DND-41 (cell line): ENCODE measurements at regions not wholly inside any gene's neighbourhood (a gene's known extent, or its start where the extent isn't known, plus 50 kb on each side); places are given as distances from the start of the nearest gene placed in this dataset.

Source experiments
- ATAC-seq: fragments of 200-7000 bp; cut with Tn5 transposase; 3 replicates; pipeline ENCODE4 v1.9.1; 2021; ENCODE audit warnings: low read depth; ENCODE audit not compliant: insufficient read depth
- DNase-seq: peaks from one replicate; pipeline ENCODE4 v3.0.0-alpha.2; 2020
- H2AFZ ChIP-seq: 2 replicates; pipeline ENCODE4 v1.6.0; 2012; ENCODE audit warnings: low read depth, low read length
- H3K27ac ChIP-seq: 2 replicates; pipeline ENCODE4 v1.5.1; 2012; ENCODE audit warnings: low read length, inconsistent platforms
- H3K27me3 ChIP-seq: fragments of 200-600 bp; sonication (generic); 2 replicates; pipeline ENCODE4 v1.6.0; 2012; ENCODE audit warnings: low read length, mild to moderate bottlenecking, inconsistent platforms; ENCODE audit not compliant: insufficient read depth, poor library complexity
- H3K36me3 ChIP-seq: 2 replicates; pipeline ENCODE4 v1.5.1; 2012; ENCODE audit warnings: low read length, inconsistent platforms; ENCODE audit not compliant: insufficient read depth
- H3K4me1 ChIP-seq: 2 replicates; pipeline ENCODE4 v1.5.1; 2012; ENCODE audit warnings: mild to moderate bottlenecking, low read length; ENCODE audit not compliant: insufficient read depth
- H3K4me2 ChIP-seq: 2 replicates; pipeline ENCODE4 v1.6.0; 2012; ENCODE audit warnings: mild to moderate bottlenecking, moderate library complexity, low read length, inconsistent platforms; ENCODE audit not compliant: insufficient read depth
- H3K4me3 ChIP-seq, 2 experiments: fragments of 200-600 bp in 1 of 2; shearing (Covaris generic) in 1 of 2; 2 replicates each; pipeline ENCODE4 v1.5.1; 2012 to 2016; ENCODE audit warnings: inconsistent platforms in 2 of 2, low read length in 2 of 2, mild to moderate bottlenecking in 2 of 2, low read depth in 1 of 2, moderate library complexity in 1 of 2
- H3K79me2 ChIP-seq: 2 replicates; pipeline ENCODE4 v1.6.0; 2012; ENCODE audit warnings: low read length, inconsistent platforms; ENCODE audit not compliant: insufficient read depth
- H3K9ac ChIP-seq: 2 replicates; pipeline ENCODE4 v1.6.0; 2012; ENCODE audit warnings: low read depth, mild to moderate bottlenecking, inconsistent platforms, low read length, moderate library complexity
- H3K9me3 ChIP-seq: 2 replicates; pipeline ENCODE4 v1.5.1; 2012; ENCODE audit warnings: low read length, moderate library complexity, mild to moderate bottlenecking, inconsistent platforms; ENCODE audit not compliant: insufficient read depth, severe bottlenecking
- H4K20me1 ChIP-seq: 2 replicates; pipeline ENCODE4 v1.6.0; 2012; ENCODE audit warnings: low read length; ENCODE audit not compliant: insufficient read depth
- EZH2 ChIP-seq: IDR thresholded peaks from 3 replicates; pipeline ENCODE4 v1.6.1; 2012; ENCODE audit warnings: borderline replicate concordance, low read depth, mild to moderate bottlenecking, moderate library complexity, low read length, inconsistent platforms; ENCODE audit not compliant: severe bottlenecking
- TF ChIP-seq, protein P1 (sequence below): IDR thresholded peaks from 2 replicates; pipeline ENCODE4 v1.5.1; 2012; ENCODE audit warnings: borderline replicate concordance, low read length, moderate library complexity, mild to moderate bottlenecking; ENCODE audit not compliant: poor library complexity, severe bottlenecking; ENCODE audit errors: extremely low read depth

DNA sequence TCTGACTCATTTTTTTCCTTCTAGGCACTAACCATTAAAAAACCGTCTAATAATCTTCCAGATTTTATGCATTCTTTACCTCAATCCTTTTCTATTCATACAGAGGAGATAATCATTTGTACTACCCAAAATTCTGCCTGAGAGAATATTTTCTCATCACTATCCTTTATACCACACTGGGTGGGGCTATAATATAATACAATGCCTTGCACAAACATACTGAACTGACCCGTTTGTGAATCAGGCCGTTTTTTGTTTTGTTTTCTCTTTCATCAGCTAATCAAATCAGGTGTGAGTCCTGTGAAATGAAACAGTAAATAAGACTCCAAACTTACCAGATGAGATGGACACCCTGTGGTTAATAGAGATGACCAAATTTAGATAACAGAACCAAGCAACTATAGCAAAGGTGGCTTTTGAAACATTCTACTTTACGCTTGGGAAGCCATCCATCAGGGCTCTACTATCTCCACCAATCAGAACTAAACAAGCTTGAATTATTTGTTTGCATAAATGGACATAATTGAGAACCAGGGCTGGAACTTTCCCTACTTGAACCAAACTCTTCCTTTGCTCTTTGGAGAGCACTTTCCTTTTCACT lies 573.0 kb downstream of the GABRG1 start:
- TF ChIP-seq, protein P1, sequence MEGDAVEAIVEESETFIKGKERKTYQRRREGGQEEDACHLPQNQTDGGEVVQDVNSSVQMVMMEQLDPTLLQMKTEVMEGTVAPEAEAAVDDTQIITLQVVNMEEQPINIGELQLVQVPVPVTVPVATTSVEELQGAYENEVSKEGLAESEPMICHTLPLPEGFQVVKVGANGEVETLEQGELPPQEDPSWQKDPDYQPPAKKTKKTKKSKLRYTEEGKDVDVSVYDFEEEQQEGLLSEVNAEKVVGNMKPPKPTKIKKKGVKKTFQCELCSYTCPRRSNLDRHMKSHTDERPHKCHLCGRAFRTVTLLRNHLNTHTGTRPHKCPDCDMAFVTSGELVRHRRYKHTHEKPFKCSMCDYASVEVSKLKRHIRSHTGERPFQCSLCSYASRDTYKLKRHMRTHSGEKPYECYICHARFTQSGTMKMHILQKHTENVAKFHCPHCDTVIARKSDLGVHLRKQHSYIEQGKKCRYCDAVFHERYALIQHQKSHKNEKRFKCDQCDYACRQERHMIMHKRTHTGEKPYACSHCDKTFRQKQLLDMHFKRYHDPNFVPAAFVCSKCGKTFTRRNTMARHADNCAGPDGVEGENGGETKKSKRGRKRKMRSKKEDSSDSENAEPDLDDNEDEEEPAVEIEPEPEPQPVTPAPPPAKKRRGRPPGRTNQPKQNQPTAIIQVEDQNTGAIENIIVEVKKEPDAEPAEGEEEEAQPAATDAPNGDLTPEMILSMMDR = no peak
- no peak for TF ChIP-seq EZH2
- no peak overlapping the region for H3K4me3 ChIP-seq
- no peak for ATAC-seq
- no peaks in the 10 kb centered on the region for H3K79me2 ChIP-seq
- no peaks in the 10 kb centered on the region for H3K9me3 ChIP-seq
- H3K27ac ChIP-seq = no peak overlapping the region
- H3K4me2 ChIP-seq = no peak overlapping the region
- no peaks in the 10 kb centered on the region for H3K4me1 ChIP-seq
- no peaks in the 10 kb centered on the region for H3K27me3 ChIP-seq
- no peak overlapping the region for H3K9ac ChIP-seq
- H3K36me3 ChIP-seq = no peaks in the 10 kb centered on the region
- H4K20me1 ChIP-seq = no peaks in the 10 kb centered on the region
- no peak overlapping the region for H2AFZ ChIP-seq
- no peak for DNase-seq

DNA sequence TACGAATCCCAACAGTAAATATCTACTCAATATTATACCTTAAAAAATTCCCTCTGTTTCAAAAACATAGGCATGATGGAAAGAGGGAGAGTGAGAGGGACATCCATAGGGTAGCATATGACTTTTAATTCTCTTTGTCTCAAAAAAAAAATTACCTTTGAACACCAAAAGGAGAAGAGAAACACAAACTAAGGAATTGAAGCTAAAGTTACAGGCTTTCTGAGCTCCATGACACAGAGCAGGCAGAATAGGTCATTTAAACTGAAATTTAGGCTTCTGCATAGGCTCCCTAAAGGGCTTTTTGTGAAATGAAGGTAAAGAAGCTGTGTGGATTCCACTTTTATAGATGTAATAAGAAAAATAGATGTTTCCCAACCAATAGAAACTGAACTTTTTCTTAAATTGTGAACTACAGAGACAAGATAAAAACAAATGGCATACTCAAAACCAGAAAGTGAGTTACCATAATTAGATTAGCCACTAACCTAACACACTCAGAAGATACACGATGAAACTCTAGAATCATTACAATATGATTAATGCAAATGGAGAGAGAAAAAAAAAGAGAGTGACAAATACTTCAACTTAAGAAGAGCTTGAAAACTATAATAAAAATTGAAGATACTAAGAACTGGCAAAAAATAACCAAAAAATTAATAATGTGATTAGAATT lies 584.6 kb downstream of the GABRG1 start:
- Histone ChIP-seq H3K4me2 (no peak overlapping the region), H3K9ac (no peak overlapping the region), H3K27ac (no peak overlapping the region), H3K4me1 (no peaks in the 10 kb centered on the region), H3K4me3 (no peak overlapping the region), H3K36me3 (no peaks in the 10 kb centered on the region), H3K79me2 (no peaks in the 10 kb centered on the region), H2AFZ (no peak overlapping the region), H4K20me1 (no peaks in the 10 kb centered on the region), H3K9me3 (no peaks in the 10 kb centered on the region), H3K27me3 (no peaks in the 10 kb centered on the region)
- no peak for DNase-seq
- no peak for ATAC-seq
- TF ChIP-seq EZH2 = no peak
- TF ChIP-seq, protein P1 = no peak

DNA sequence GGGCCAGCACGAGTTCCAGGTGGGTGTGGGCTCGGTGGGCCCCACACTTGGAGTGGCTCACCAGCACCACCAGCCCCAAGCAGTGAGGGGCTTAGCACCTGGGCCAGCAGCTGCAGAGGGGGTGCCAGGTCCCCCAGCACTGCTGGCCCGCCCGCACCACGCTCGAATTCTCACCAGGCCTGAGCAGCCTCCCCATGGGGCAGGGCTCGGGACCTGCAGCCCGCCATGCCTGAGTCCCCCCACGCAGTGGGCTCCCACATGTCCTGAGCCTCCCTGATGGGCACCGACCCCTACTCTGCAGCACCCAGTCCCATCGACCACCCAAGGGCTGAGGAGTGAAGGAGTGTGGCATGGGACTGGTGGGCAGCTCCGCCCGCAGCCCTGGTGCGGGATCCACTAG lies 593.4 kb downstream of the GABRG1 start:
- H3K36me3 ChIP-seq = no peaks in the 10 kb centered on the region
- H3K9ac ChIP-seq = no peak overlapping the region
- no peaks in the 10 kb centered on the region for H3K4me1 ChIP-seq
- H3K4me2 ChIP-seq = no peak overlapping the region
- H4K20me1 ChIP-seq = no peaks in the 10 kb centered on the region
- DNase-seq (no peak), ATAC-seq (no peak)
- TF ChIP-seq, protein P1 = no peak
- no peak for TF ChIP-seq EZH2
- no peak overlapping the region for H3K4me3 ChIP-seq
- no peak overlapping the region for H3K27ac ChIP-seq
- peaks cover 2% of the 10 kb centered on the region for H3K9me3 ChIP-seq
- H3K79me2 ChIP-seq = no peaks in the 10 kb centered on the region
- no peak overlapping the region for H2AFZ ChIP-seq
- no peaks in the 10 kb centered on the region for H3K27me3 ChIP-seq
